GM12878 (cell line): ENCODE measurements at regions not wholly inside any gene's neighbourhood (a gene's known extent, or its start where the extent isn't known, plus 50 kb on each side); places are given as distances from the start of the nearest gene placed in this dataset.

Experiments
- ATAC-seq: fragments of 200-7000 bp; cut with Tn5 transposase; 3 replicates; pipeline ENCODE4 v1.9.1; 2020; ENCODE audit warnings: mild to moderate bottlenecking, moderate library complexity
- BruUV-seq: library from RNA; stranded (reverse); fragments of 400-500 nt; replicated peaks from 2 replicates; lab custom pipeline; 2021; lab: Mats Ljungman, UMichigan
- CTCF ChIA-PET: fragments of 300-600 bp; sonication (Branson Sonifier 250); formaldehyde crosslinking; extraction: SDS; loops from one replicate; lab custom pipeline; 2021; ENCODE audit warnings: inconsistent platforms; lab: Yijun Ruan, JAX
- POLR2A ChIA-PET: fragments of 350-600 bp; formaldehyde crosslinking; extraction: SDS; loops from one replicate; lab custom pipeline; 2021; ENCODE audit warnings: inconsistent platforms; lab: Charles Lee
- RAD21 ChIA-PET: fragments of 300-600 bp; sonication (Branson Sonifier 250); formaldehyde crosslinking; loops from one replicate; lab custom pipeline; 2023; ENCODE audit warnings: antibody characterized with exemption; ENCODE audit not compliant: unreplicated experiment; lab: Charles Lee
- SMC1A ChIA-PET: fragments of 300-600 bp; sonication (Branson Sonifier 250); formaldehyde crosslinking; loops from one replicate; lab custom pipeline; 2023; ENCODE audit not compliant: unreplicated experiment, uncharacterized antibody; lab: Charles Lee
- DNase-seq: peaks from one replicate; pipeline ENCODE4 v3.0.0-alpha.2; 2011; ENCODE audit warnings: low read depth, low spot score
- FAIRE-seq: peaks from 3 replicates; lab custom pipeline; 2011; peaks lifted over from hg19 to GRCh38; lab: Jason Lieb, UNC
- H2AFZ ChIP-seq: 2 replicates; pipeline ENCODE4 v1.6.0; 2011; ENCODE audit warnings: low read depth, low read length, control low read depth; ENCODE audit not compliant: control insufficient read depth
- H3K27ac ChIP-seq: 2 replicates; pipeline ENCODE4 v1.5.1; 2011; ENCODE audit warnings: control low read depth; ENCODE audit not compliant: control insufficient read depth, insufficient read depth
- H3K27me3 ChIP-seq, 2 experiments: replicated peaks in 1 of 2; 2 replicates each; pipeline versions ENCODE4 v1.6.0 to v1.6.1; 2011; ENCODE audit warnings: low read length in 1 of 2; ENCODE audit not compliant: control insufficient read depth in 2 of 2, insufficient read depth in 2 of 2
- H3K36me3 ChIP-seq, 2 experiments: 2 replicates each; pipeline ENCODE4 v1.5.1; 2011; ENCODE audit warnings: low read length in 1 of 2; ENCODE audit not compliant: control insufficient read depth in 2 of 2, insufficient read depth in 2 of 2
- H3K4me1 ChIP-seq: 2 replicates; pipeline ENCODE4 v1.6.1; 2011; ENCODE audit warnings: mild to moderate bottlenecking, low read length, moderate library complexity, mixed read lengths; ENCODE audit not compliant: control insufficient read depth, insufficient read depth
- H3K4me2 ChIP-seq: 2 replicates; pipeline ENCODE4 v1.6.0; 2011; ENCODE audit warnings: control low read depth; ENCODE audit not compliant: control insufficient read depth, insufficient read depth
- H3K4me3 ChIP-seq: fragments of 200-600 bp; sonication (generic); 2 replicates; pipeline ENCODE4 v1.5.1; 2016
- H3K79me2 ChIP-seq: 2 replicates; pipeline ENCODE4 v1.6.0; 2011; ENCODE audit warnings: low read length; ENCODE audit not compliant: control insufficient read depth, insufficient read depth
- H3K9ac ChIP-seq: 2 replicates; pipeline ENCODE4 v1.8.0; 2011; ENCODE audit warnings: low read length, control low read depth, mixed read lengths; ENCODE audit not compliant: control insufficient read depth, insufficient read depth
- H3K9me3 ChIP-seq: replicated peaks from 3 replicates; pipeline ENCODE4 v1.5.1; 2011; ENCODE audit warnings: mild to moderate bottlenecking, low read length; ENCODE audit not compliant: control insufficient read depth, insufficient read depth
- H4K20me1 ChIP-seq: 2 replicates; pipeline ENCODE4 v1.6.0; 2011; ENCODE audit not compliant: control insufficient read depth, insufficient read depth
- EP300 ChIP-seq, 2 experiments: fragments of 150-350 bp in 1 of 2; IDR thresholded peaks; 2 replicates each; pipeline ENCODE4 v1.6.1; 2011 to 2012; ENCODE audit warnings: low read depth in 2 of 2, low read length in 2 of 2, borderline replicate concordance in 1 of 2, improper control_type of control experiment in 1 of 2, inconsistent platforms in 1 of 2; ENCODE audit not compliant: control insufficient read depth in 1 of 2
- FOS ChIP-seq: IDR thresholded peaks from 3 replicates; pipeline ENCODE4 v1.6.1; 2011; ENCODE audit warnings: borderline replicate concordance; ENCODE audit not compliant: insufficient read length; ENCODE audit errors: extremely low read depth
- MXI1 ChIP-seq: fragments of 150-350 bp; IDR thresholded peaks from 2 replicates; pipeline ENCODE4 v1.6.1; 2011; ENCODE audit warnings: low read depth, mild to moderate bottlenecking, inconsistent platforms, low read length, improper control_type of control experiment
- MYB ChIP-seq: fragments of 150-350 bp; IDR thresholded peaks from 2 replicates; pipeline ENCODE4 v1.6.1; 2014; ENCODE audit warnings: mild to moderate bottlenecking, low read depth, low read length, borderline replicate concordance
- NBN ChIP-seq: fragments of 450-650 bp; IDR thresholded peaks from 2 replicates; pipeline ENCODE4 v1.6.1; 2016
- YY1 ChIP-seq: IDR thresholded peaks from 2 replicates; pipeline ENCODE4 v1.6.1; 2011; ENCODE audit warnings: low read depth, mild to moderate bottlenecking, low read length
- ZNF274 ChIP-seq: IDR thresholded peaks from one replicate; pipeline ENCODE4 v1.8.0; 2011; ENCODE audit not compliant: insufficient read length, insufficient read depth
- ZSCAN29 ChIP-seq: fragments of 450-650 bp; IDR thresholded peaks from 2 replicates; pipeline ENCODE4 v1.6.1; 2017; ENCODE audit warnings: mild to moderate bottlenecking, moderate library complexity
- WGBS: methylation state at CpG from one replicate; pipeline ENCODE4 v1.1.6; 2016; ENCODE audit warnings: low lambda C conversion rate; ENCODE audit not compliant: insufficient replicate concordance, insufficient coverage; ENCODE audit errors: missing lambda C conversion rate; 5-methylcytosine and 5-hydroxymethylcytosine counted together
- in situ Hi-C: fragments of 300-500 bp; cut with MboI; formaldehyde crosslinking; loops from 9 replicates; pipeline ENCODE4 v1.14.3; 2018; ENCODE audit warnings: mixed read lengths
- intact Hi-C: fragments of 100-400 bp; cut with micrococcal nuclease; formaldehyde crosslinking; loops from one replicate; pipeline ENCODE4 v1.14.2; 2022; ENCODE audit not compliant: unreplicated experiment
- TF ChIP-seq, protein P1 (sequence below): fragments of 150-350 bp; IDR thresholded peaks from 2 replicates; pipeline ENCODE4 v1.6.1; 2016; ENCODE audit warnings: low read depth, low read length
- TF ChIP-seq, protein P2 (sequence below): fragments of 450-650 bp; IDR thresholded peaks from 2 replicates; pipeline ENCODE4 v1.6.1; 2017; ENCODE audit warnings: mild to moderate bottlenecking, moderate library complexity
- TF ChIP-seq, protein P3 (sequence below): fragments of 450-650 bp; IDR thresholded peaks from 2 replicates; pipeline ENCODE4 v1.6.1; 2017; ENCODE audit warnings: mild to moderate bottlenecking, moderate library complexity

- TF ChIP-seq EP300 (IDR thresholded peaks at IDR 0.05; ENCODE audit: borderline replicate concordance in 1 of 2, control insufficient read depth in 1 of 2, low read depth in 2 of 2, low read length in 2 of 2) (peak; percentile 63 to 78; a peak in 3 of 4 replicates), YY1 (peak; percentile 86), FOS (no peak)
Observed at GRCh38 chr4:163587867-163588266, 93.4 kb downstream of the TMA16 start (continued).

DNA sequence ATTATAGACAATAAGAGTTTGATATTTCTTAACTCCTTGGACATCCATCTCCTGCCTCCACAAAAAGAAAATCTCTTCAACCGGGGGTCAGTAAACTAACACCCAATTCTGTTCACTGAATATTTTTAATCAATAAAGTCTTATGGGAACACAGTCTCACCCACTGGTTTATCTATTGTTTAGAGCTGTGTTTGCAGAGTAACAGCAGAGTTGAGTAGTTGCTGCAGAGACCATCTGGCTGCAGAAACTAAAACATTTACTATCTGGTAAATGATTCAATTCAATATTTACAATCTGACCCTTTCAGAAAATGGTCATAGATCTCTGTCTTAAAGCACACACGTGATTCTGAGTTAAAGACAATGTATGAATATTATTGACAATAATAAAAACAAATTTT, 94.0 kb downstream of the TMA16 start:
- ChIA-PET CTCF (interaction anchor here (1.0 to 8.9 kb wide), 9 partner anchors 9 to 160 kb away, joined by 3 to 94 read pairs (median 4); no protein-coding TSS in a partner anchor), POLR2A (interaction anchor here (1.4 to 1.5 kb wide), 3 partner anchors 30 to 84 kb away, joined by 3 to 4 read pairs (median 4); no protein-coding TSS in a partner anchor), SMC1A (interaction anchor here (1.0 to 17.1 kb wide), 8 partner anchors 10 to 92 kb away, joined by 3 to 219 read pairs (median 7); no protein-coding TSS in a partner anchor), RAD21 (interaction anchor here (1.2 to 5.5 kb wide), 7 partner anchors 23 to 157 kb away, joined by 3 to 68 read pairs (median 4); no protein-coding TSS in a partner anchor)
- DNase-seq (no peak), ATAC-seq (no peak), FAIRE-seq (no peak)
- H3K9me3 ChIP-seq: peaks cover 4% of the 10 kb centered on the region
- no peak overlapping the region for H2AFZ ChIP-seq
- H3K4me3 ChIP-seq: no peak overlapping the region
- H3K4me2 ChIP-seq: no peak overlapping the region
- H3K79me2 ChIP-seq: no peaks in the 10 kb centered on the region
- 36% methylated on average over 2 of the region's 2 CpGs for WGBS
- no peaks in the 10 kb centered on the region for H3K36me3 ChIP-seq
- no TSS peak for BruUV-seq
- in situ Hi-C loops (no loop called here), intact Hi-C loops (no loop called here)
- H3K9ac ChIP-seq: no peak overlapping the region
- no peak overlapping the region for H3K27ac ChIP-seq
- no peaks in the 10 kb centered on the region for H3K27me3 ChIP-seq
- no peaks in the 10 kb centered on the region for H4K20me1 ChIP-seq
- H3K4me1 ChIP-seq: peaks cover 34% of the 10 kb centered on the region
- TF ChIP-seq MXI1: no peak
- no peak for TF ChIP-seq ZSCAN29
- TF ChIP-seq, protein P1, sequence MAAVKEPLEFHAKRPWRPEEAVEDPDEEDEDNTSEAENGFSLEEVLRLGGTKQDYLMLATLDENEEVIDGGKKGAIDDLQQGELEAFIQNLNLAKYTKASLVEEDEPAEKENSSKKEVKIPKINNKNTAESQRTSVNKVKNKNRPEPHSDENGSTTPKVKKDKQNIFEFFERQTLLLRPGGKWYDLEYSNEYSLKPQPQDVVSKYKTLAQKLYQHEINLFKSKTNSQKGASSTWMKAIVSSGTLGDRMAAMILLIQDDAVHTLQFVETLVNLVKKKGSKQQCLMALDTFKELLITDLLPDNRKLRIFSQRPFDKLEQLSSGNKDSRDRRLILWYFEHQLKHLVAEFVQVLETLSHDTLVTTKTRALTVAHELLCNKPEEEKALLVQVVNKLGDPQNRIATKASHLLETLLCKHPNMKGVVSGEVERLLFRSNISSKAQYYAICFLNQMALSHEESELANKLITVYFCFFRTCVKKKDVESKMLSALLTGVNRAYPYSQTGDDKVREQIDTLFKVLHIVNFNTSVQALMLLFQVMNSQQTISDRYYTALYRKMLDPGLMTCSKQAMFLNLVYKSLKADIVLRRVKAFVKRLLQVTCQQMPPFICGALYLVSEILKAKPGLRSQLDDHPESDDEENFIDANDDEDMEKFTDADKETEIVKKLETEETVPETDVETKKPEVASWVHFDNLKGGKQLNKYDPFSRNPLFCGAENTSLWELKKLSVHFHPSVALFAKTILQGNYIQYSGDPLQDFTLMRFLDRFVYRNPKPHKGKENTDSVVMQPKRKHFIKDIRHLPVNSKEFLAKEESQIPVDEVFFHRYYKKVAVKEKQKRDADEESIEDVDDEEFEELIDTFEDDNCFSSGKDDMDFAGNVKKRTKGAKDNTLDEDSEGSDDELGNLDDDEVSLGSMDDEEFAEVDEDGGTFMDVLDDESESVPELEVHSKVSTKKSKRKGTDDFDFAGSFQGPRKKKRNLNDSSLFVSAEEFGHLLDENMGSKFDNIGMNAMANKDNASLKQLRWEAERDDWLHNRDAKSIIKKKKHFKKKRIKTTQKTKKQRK: no peak
- TF ChIP-seq, protein P2, sequence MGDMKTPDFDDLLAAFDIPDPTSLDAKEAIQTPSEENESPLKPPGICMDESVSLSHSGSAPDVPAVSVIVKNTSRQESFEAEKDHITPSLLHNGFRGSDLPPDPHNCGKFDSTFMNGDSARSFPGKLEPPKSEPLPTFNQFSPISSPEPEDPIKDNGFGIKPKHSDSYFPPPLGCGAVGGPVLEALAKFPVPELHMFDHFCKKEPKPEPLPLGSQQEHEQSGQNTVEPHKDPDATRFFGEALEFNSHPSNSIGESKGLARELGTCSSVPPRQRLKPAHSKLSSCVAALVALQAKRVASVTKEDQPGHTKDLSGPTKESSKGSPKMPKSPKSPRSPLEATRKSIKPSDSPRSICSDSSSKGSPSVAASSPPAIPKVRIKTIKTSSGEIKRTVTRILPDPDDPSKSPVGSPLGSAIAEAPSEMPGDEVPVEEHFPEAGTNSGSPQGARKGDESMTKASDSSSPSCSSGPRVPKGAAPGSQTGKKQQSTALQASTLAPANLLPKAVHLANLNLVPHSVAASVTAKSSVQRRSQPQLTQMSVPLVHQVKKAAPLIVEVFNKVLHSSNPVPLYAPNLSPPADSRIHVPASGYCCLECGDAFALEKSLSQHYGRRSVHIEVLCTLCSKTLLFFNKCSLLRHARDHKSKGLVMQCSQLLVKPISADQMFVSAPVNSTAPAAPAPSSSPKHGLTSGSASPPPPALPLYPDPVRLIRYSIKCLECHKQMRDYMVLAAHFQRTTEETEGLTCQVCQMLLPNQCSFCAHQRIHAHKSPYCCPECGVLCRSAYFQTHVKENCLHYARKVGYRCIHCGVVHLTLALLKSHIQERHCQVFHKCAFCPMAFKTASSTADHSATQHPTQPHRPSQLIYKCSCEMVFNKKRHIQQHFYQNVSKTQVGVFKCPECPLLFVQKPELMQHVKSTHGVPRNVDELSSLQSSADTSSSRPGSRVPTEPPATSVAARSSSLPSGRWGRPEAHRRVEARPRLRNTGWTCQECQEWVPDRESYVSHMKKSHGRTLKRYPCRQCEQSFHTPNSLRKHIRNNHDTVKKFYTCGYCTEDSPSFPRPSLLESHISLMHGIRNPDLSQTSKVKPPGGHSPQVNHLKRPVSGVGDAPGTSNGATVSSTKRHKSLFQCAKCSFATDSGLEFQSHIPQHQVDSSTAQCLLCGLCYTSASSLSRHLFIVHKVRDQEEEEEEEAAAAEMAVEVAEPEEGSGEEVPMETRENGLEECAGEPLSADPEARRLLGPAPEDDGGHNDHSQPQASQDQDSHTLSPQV: no peak
- TF ChIP-seq MYB: no peak
- TF ChIP-seq NBN: no peak
- TF ChIP-seq, protein P3, sequence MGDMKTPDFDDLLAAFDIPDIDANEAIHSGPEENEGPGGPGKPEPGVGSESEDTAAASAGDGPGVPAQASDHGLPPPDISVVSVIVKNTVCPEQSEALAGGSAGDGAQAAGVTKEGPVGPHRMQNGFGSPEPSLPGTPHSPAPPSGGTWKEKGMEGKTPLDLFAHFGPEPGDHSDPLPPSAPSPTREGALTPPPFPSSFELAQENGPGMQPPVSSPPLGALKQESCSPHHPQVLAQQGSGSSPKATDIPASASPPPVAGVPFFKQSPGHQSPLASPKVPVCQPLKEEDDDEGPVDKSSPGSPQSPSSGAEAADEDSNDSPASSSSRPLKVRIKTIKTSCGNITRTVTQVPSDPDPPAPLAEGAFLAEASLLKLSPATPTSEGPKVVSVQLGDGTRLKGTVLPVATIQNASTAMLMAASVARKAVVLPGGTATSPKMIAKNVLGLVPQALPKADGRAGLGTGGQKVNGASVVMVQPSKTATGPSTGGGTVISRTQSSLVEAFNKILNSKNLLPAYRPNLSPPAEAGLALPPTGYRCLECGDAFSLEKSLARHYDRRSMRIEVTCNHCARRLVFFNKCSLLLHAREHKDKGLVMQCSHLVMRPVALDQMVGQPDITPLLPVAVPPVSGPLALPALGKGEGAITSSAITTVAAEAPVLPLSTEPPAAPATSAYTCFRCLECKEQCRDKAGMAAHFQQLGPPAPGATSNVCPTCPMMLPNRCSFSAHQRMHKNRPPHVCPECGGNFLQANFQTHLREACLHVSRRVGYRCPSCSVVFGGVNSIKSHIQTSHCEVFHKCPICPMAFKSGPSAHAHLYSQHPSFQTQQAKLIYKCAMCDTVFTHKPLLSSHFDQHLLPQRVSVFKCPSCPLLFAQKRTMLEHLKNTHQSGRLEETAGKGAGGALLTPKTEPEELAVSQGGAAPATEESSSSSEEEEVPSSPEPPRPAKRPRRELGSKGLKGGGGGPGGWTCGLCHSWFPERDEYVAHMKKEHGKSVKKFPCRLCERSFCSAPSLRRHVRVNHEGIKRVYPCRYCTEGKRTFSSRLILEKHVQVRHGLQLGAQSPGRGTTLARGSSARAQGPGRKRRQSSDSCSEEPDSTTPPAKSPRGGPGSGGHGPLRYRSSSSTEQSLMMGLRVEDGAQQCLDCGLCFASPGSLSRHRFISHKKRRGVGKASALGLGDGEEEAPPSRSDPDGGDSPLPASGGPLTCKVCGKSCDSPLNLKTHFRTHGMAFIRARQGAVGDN: no peak
- no peak for TF ChIP-seq ZNF274
